ENCODE measurements at regions not wholly inside any gene's neighbourhood (a gene's known extent, or its start where the extent isn't known, plus 50 kb on each side); places are given as distances from the start of the nearest gene placed in this dataset.

GRCh38 chr14:65168840-65169239 lies 66.5 kb upstream of the MAX start:
- 52 to 55% methylated on average over 3 of the region's 3 CpGs for WGBS, 2 donors
- no peak for DNase-seq
- TF ChIP-seq CTCF (IDR thresholded peaks at IDR 0.05), result no peak
- no peaks in the 10 kb centered on the region for H3K27me3 ChIP-seq
- H3K4me1 ChIP-seq, result peaks cover 8% of the 10 kb centered on the region
- H3K27ac ChIP-seq, result no peak overlapping the region
- intact Hi-C loops (cut with DNase I; ENCODE audit: low total_unique reads), result loop anchor here (10.0 kb wide), 1 partner anchor 656 kb away; no protein-coding TSS in a partner anchor
- H3K36me3 ChIP-seq (ENCODE audit: low read depth, missing control alignments), result no peaks in the 10 kb centered on the region
- H3K9me3 ChIP-seq, result no peaks in the 10 kb centered on the region
- no peak overlapping the region for H3K4me3 ChIP-seq

GRCh38 chr14:65169351-65169750 lies 67.0 kb upstream of the MAX start:
- no peaks in the 10 kb centered on the region for H3K9me3 ChIP-seq
- DNase-seq, result no peak
- peaks cover 8% of the 10 kb centered on the region for H3K4me1 ChIP-seq
- intact Hi-C loops (cut with DNase I; ENCODE audit: low total_unique reads), result loop anchor here (10.0 kb wide), 1 partner anchor 655 kb away; no protein-coding TSS in a partner anchor
- TF ChIP-seq POLR2A (IDR thresholded peaks at IDR 0.05), result no peak
- no peak for TF ChIP-seq CTCF (IDR thresholded peaks at IDR 0.05)
- H3K27me3 ChIP-seq, result no peaks in the 10 kb centered on the region
- H3K4me3 ChIP-seq, result no peak overlapping the region
- H3K36me3 ChIP-seq (ENCODE audit: low read depth, missing control alignments), result no peaks in the 10 kb centered on the region
- H3K27ac ChIP-seq, result no peak overlapping the region
- 45 to 50% methylated on average over 1 of the region's 1 CpG for WGBS, 2 donors

GRCh38 chr14:65170318-65170717 lies 68.0 kb upstream of the MAX start:
- Histone ChIP-seq H3K27ac (no peak overlapping the region), H3K4me1 (peaks cover 12% of the 10 kb centered on the region), H3K4me3 (no peak overlapping the region), H3K27me3 (no peaks in the 10 kb centered on the region), H3K36me3 (ENCODE audit: low read depth, missing control alignments) (no peaks in the 10 kb centered on the region), H3K9me3 (no peaks in the 10 kb centered on the region)
- intact Hi-C loops (cut with DNase I; ENCODE audit: low total_unique reads), result no loop called here
- TF ChIP-seq CTCF (IDR thresholded peaks at IDR 0.05) (no peak), POLR2A (IDR thresholded peaks at IDR 0.05) (no peak)
- DNase-seq, result no peak
- WGBS, 2 donors, result 55 to 60% methylated on average over 7 of the region's 7 CpGs

GRCh38 chr14:65170768-65171507 lies 68.6 kb upstream of the MAX start:
- Histone ChIP-seq H3K4me1 (peaks cover 12% of the 10 kb centered on the region), H3K27ac (no peak overlapping the region), H3K27me3 (no peaks in the 10 kb centered on the region), H3K4me3 (no peak overlapping the region), H3K36me3 (ENCODE audit: low read depth, missing control alignments) (no peaks in the 10 kb centered on the region), H3K9me3 (no peaks in the 10 kb centered on the region)
- TF ChIP-seq POLR2A (IDR thresholded peaks at IDR 0.05) (no peak), CTCF (IDR thresholded peaks at IDR 0.05) (peak in 1 of 3 experiments; percentile 17)
- intact Hi-C loops (cut with DNase I; ENCODE audit: low total_unique reads), result no loop called here
- peak; percentile 51 for DNase-seq
- 8 to 10% methylated on average over 13 to 17 of the region's 17 CpGs for WGBS, 2 donors
